22Rv1 (cell line): ENCODE measurements at regions not wholly inside any gene's neighbourhood (a gene's known extent, or its start where the extent isn't known, plus 50 kb on each side); places are given as distances from the start of the nearest gene placed in this dataset.

ENCODE experiments used
- CTCF ChIP-seq: fragments of 450-650 bp; IDR thresholded peaks from 2 replicates; pipeline ENCODE4 v1.5.1; 2017; ENCODE audit warnings: mild to moderate bottlenecking
- ZFX ChIP-seq: fragments of 450-650 bp; IDR thresholded peaks from 2 replicates; pipeline ENCODE4 v1.6.1; 2017; ENCODE audit warnings: antibody characterized with exemption, borderline replicate concordance

- no peak for TF ChIP-seq CTCF
- no peak for TF ChIP-seq ZFX
These were observed 157.7 kb upstream of the NR3C1 start for GRCh38 chr5:143561219-143561618.
